Muscle of arm (tissue), 1 donor: ENCODE measurements at regions not wholly inside any gene's neighbourhood (a gene's known extent, or its start where the extent isn't known, plus 50 kb on each side); places are given as distances from the start of the nearest gene placed in this dataset.

Source experiments
- DNase-seq: peaks from one replicate; pipeline ENCODE4 v3.0.0-alpha.2; 2013

GRCh38 chr6:155994086-155994485, 538.4 kb upstream of the NOX3 start:
- no peak for DNase-seq

- no peak for DNase-seq
These were observed 537.6 kb upstream of the NOX3 start for GRCh38 chr6:155993240-155993639.

GRCh38 chr6:155985660-155986138, 530.1 kb upstream of the NOX3 start:
- peak; percentile 81 for DNase-seq

- no peak for DNase-seq
These were observed 525.1 kb upstream of the NOX3 start for GRCh38 chr6:155980768-155981079.

- DNase-seq: no peak
These were observed 524.6 kb upstream of the NOX3 start for GRCh38 chr6:155980014-155980767.

GRCh38 chr6:155975506-155975905, 519.9 kb upstream of the NOX3 start:
- DNase-seq: no peak

- DNase-seq: no peak
These were observed 519.2 kb upstream of the NOX3 start for GRCh38 chr6:155974811-155975323.

- DNase-seq: no peak
These were observed 518.7 kb upstream of the NOX3 start for GRCh38 chr6:155974359-155974758.

- DNase-seq: no peak
These were observed 515.5 kb upstream of the NOX3 start for GRCh38 chr6:155970876-155971708.

GRCh38 chr6:155970472-155970871, 514.8 kb upstream of the NOX3 start:
- DNase-seq: no peak

GRCh38 chr6:155968921-155969320, 513.3 kb upstream of the NOX3 start:
- no peak for DNase-seq

- DNase-seq: no peak
These were observed 511.7 kb upstream of the NOX3 start for GRCh38 chr6:155967322-155967721.

GRCh38 chr6:155964544-155964943, 508.9 kb upstream of the NOX3 start:
- DNase-seq: no peak

- DNase-seq: no peak
These were observed 506.6 kb upstream of the NOX3 start for GRCh38 chr6:155962276-155962675.

GRCh38 chr6:155959898-155960495, 504.4 kb upstream of the NOX3 start:
- DNase-seq: no peak

- no peak for DNase-seq
These were observed 502.9 kb upstream of the NOX3 start for GRCh38 chr6:155958550-155958949.

- no peak for DNase-seq
These were observed 499.4 kb upstream of the NOX3 start for GRCh38 chr6:155955038-155955437.

GRCh38 chr6:155954149-155954548, 498.5 kb upstream of the NOX3 start:
- no peak for DNase-seq

- DNase-seq: no peak
These were observed 493.6 kb upstream of the NOX3 start for GRCh38 chr6:155949256-155949655.

GRCh38 chr6:155946860-155947259, 491.2 kb upstream of the NOX3 start:
- no peak for DNase-seq

GRCh38 chr6:155943635-155944034, 488.0 kb upstream of the NOX3 start:
- DNase-seq: no peak

- DNase-seq: no peak
These were observed 483.6 kb upstream of the NOX3 start for GRCh38 chr6:155939253-155939652.

- no peak for DNase-seq
These were observed 480.9 kb upstream of the NOX3 start for GRCh38 chr6:155936551-155936950.
